NT2/D1 (cell line): ENCODE measurements at regions not wholly inside any gene's neighbourhood (a gene's known extent, or its start where the extent isn't known, plus 50 kb on each side); places are given as distances from the start of the nearest gene placed in this dataset.

ENCODE experiments used
- SUZ12 ChIP-seq: IDR thresholded peaks from 2 replicates; pipeline ENCODE4 v1.6.1; 2011; ENCODE audit not compliant: insufficient read length, insufficient read depth; ENCODE audit errors: extremely low read depth
- ZNF274 ChIP-seq: IDR thresholded peaks from 2 replicates; pipeline ENCODE4 v1.6.1; 2011; ENCODE audit warnings: mild to moderate bottlenecking, low read depth, low read length

DNA sequence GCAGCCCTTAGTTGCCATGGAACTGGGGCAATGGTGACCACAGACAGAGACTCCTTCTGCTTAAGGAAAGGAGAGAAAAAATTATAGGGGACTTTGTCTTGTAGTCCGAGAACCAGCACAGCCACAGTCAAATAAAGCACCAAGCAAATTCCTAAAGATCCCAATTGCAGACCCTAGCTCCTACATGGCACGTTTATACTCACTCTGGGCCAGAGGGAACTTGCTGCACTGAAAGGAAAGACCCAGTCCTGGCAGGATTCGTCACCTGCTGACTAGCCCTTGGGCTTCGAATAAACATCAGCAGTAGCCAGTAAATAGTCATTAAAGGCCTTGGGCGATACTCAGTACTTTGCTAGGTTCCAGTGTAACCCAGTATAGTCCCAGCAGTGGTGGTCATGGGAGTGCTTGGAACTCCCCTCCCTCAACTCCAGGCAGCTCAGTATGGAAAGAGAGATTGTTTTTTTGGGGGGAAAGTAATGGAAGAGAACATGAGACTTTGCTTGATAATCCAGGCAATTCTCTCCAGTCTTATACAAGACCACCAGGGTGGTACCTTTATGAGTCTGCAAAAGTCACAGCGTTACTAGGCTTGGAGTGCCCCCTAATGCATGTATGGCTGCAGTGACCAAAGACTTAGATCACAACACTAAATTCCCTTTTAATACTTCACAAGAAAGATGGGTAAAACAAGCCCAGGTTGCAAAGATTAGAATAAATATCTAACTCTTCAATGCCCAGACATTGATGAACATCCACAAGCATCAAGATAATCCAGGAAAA lies 66.4 kb upstream of the AGTR1 start:
- TF ChIP-seq SUZ12: no peak
- TF ChIP-seq ZNF274: no peak
